Retinal pigment epithelial cell (primary cell): ENCODE measurements at regions not wholly inside any gene's neighbourhood (a gene's known extent, or its start where the extent isn't known, plus 50 kb on each side); places are given as distances from the start of the nearest gene placed in this dataset.

ENCODE experiments used
- DNase-seq: peaks from one replicate; pipeline ENCODE4 v3.0.0-alpha.2; 2010; ENCODE audit warnings: low read depth
- H3K4me3 ChIP-seq: 2 replicates; pipeline ENCODE4 v1.5.1; 2011; ENCODE audit warnings: mild to moderate bottlenecking, low read length, control low read depth, moderate library complexity
- TF ChIP-seq, protein P1 (sequence below): conservative IDR thresholded peaks from 2 replicates; pipeline ENCODE4 v1.5.1; 2011; ENCODE audit warnings: low read depth, low read length, control low read depth, inconsistent platforms

DNA sequence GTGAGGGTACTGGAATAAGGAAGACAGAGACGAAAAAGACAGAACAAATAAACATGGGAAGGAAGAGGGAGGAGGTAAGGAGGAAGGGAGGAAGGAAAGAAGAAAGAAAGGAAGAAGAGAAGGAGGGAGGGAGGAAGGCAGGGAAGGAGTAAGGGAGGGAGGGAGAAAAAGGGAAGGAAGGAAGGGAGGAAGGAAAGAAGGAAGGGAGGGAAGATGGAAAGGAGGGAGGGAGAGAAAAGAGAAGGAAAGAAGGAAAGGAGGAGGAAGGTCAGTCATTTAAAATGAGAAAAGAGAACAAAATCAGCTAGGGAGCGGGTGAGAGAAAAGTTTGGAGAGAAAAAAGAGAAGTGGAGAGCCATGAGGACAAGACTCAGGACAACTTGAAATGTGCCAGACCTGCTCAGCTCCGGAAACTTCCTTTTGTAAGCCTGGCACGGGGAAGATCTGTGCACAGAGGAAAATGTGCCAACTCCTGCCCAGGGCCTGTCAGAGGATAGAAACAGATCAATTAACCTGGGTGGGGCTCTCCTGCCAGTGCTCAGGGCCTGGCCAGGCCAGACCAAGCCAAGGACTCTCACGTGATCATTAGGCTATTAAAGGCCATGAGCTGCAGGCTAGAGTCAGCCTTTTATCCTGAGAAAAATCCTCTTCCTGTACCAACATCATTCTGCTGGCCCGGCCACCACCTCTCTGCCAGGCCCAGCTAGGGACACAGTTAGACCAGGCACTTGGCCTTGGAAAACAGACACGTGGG is 50.1 kb upstream of the BCL6 start:
- H3K4me3 ChIP-seq, result no peak overlapping the region
- no peak for DNase-seq
- TF ChIP-seq, protein P1, sequence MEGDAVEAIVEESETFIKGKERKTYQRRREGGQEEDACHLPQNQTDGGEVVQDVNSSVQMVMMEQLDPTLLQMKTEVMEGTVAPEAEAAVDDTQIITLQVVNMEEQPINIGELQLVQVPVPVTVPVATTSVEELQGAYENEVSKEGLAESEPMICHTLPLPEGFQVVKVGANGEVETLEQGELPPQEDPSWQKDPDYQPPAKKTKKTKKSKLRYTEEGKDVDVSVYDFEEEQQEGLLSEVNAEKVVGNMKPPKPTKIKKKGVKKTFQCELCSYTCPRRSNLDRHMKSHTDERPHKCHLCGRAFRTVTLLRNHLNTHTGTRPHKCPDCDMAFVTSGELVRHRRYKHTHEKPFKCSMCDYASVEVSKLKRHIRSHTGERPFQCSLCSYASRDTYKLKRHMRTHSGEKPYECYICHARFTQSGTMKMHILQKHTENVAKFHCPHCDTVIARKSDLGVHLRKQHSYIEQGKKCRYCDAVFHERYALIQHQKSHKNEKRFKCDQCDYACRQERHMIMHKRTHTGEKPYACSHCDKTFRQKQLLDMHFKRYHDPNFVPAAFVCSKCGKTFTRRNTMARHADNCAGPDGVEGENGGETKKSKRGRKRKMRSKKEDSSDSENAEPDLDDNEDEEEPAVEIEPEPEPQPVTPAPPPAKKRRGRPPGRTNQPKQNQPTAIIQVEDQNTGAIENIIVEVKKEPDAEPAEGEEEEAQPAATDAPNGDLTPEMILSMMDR, result no peak

GRCh38 chr3:187798126-187798525 is 52.9 kb upstream of the BCL6 start:
- no peak overlapping the region for H3K4me3 ChIP-seq
- TF ChIP-seq, protein P1, result no peak
- no peak for DNase-seq

DNA sequence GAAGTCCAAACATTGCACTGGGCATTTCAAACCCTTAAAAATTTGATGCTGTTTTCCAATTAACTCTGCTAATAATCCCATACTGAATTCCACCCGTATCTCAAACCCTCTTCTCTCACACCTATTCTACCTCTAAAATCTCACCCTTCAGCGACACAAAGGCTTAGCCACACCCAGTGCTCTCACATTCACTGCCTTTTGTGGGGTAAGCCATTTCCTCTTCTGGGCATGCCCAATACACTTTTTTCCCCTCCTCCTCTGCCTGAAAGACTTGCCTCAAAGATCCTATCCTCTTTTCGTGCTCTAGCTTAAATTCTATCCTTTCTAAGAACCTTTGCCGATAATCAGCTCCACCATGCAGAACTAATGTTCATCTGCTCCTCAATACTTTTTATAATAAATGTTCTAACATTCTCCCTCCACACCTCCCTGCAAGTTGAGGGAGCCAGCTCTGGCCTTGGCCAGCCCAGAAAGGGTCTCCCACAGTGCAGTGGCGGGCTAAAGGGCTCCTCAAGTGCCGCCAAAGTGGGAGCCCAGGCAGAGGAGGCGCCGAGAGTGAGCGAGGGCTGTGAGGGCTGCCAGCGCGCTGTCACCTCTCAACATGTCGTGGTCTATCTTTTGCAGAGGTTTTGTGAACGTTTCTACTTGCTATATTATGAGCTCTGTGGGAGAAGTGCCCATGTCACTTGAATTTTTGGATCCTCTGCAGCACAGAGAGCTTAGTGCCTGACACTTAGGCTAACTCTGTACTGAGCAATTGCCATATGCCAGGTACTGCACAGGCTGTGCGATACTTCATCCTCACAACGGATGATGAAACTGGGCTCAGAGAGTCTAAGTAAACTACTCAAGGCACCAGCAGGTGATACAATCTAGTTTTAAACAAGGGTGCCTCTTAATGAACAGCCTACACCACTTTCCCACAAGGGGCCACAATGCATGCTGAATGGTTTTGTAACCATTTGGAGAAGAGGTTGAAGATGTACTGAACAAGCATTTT is 53.6 kb upstream of the BCL6 start:
- TF ChIP-seq, protein P1, result no peak
- H3K4me3 ChIP-seq, result no peak overlapping the region
- DNase-seq, result no peak

- no peak for DNase-seq
- H3K4me3 ChIP-seq, result no peak overlapping the region
- TF ChIP-seq, protein P1, result no peak
Observed at GRCh38 chr3:187799942-187800641, 54.8 kb upstream of the BCL6 start.

- TF ChIP-seq, protein P1, result no peak
- no peak overlapping the region for H3K4me3 ChIP-seq
- DNase-seq, result no peak
Observed at GRCh38 chr3:187801152-187801551, 55.9 kb upstream of the BCL6 start.

GRCh38 chr3:187802203-187802927 is 57.1 kb upstream of the BCL6 start:
- TF ChIP-seq, protein P1, result no peak
- no peak for DNase-seq
- no peak overlapping the region for H3K4me3 ChIP-seq
